HG03342 (cell line): ENCODE measurements at regions not wholly inside any gene's neighbourhood (a gene's known extent, or its start where the extent isn't known, plus 50 kb on each side); places are given as distances from the start of the nearest gene placed in this dataset.
"Not testable (repeated sequence)": the region's sequence is repeated elsewhere in the genome, so short reads cannot be mapped to it uniquely, and the experiment has no call there.

Experiments used
- ATAC-seq: cut with Tn5 transposase; IDR thresholded peaks from one replicate; pipeline ENCODE4 v1.9.1; 2021; ENCODE audit warnings: mild to moderate bottlenecking, moderate library complexity; ENCODE audit not compliant: unreplicated experiment

DNA sequence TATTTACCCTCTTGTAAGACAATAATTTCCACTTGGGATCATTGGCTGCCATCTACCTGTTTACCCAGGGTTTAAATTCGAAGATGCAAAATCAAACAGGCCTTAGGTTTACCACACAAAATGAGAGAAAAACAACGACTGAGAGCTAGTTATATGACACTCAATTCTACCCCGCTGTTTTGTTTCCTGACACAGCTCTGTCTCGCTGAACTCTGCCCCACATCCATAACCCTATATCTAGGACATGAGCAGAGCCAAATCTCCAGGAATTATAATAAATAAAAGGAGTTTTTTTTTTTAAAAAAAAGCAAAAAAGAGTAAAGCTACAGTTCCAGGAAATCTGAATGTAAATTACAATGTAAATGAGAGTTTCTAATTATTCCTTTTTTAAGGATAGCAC, 165.4 kb upstream of the NR2F2 start:
- ATAC-seq, result no peak

DNA sequence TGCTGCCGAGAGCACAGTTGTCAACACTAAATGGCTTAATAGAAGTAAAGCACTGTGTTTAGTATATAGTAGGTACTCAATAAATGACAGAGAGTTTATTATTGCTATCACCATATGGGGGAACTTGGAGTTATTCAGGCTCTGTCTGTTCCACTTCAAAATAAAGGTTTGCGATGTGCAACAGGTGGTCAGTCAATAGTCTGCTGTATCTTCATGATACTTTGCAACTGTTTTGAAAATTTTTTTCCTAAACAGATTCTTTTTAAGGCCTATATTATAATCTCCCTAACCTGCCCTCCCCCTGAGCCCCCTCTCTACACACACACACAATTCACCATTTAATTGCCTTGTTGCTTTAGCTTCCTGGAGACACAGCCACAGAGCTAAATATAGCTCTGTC, 164.7 kb upstream of the NR2F2 start:
- no peak for ATAC-seq

DNA sequence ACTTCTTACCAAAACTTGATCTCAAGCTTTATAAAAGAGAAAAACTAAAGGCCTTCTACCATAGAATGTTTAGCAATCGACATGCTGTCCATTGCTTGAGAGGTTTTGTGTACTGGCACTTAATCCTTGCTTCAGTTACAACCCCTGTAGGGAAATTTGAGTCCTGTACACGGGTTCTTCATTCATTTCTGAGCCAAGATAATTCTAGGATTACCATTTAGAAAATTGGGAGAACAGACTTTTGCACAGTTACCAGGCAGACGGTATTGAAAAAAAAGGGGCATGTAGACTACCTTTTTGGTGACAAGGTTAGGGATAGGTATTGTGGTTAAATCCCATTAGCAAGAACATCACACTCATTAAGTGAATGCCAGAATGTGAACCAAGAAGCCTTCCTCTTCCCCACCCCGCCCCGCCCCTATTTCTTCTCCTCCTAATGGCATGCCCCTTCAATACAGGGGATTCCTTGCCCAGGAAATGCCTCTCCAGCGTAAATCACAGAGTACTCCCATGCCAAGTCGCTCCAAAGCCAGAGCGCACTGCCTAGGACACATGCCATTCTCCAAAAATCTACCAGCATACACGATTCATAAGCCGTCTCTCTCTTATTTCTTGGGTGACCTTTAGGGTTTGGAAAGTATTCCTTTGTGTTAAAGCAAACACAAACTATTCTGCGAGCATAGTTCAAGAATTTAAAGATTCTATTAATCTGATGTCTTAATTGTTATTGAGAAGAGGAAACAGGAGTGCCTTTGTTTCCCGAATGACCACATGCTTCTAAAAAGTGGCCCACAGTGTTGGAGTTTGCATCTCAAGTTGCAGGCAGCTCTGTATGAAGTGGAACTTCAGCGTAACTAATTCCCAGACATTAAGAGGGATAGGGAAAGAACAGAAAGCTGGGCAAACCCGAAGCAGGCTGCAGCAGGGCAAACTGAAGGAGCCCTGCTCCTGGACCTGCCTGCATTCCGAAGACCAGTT, 164.0 kb upstream of the NR2F2 start:
- ATAC-seq, result no peak

DNA sequence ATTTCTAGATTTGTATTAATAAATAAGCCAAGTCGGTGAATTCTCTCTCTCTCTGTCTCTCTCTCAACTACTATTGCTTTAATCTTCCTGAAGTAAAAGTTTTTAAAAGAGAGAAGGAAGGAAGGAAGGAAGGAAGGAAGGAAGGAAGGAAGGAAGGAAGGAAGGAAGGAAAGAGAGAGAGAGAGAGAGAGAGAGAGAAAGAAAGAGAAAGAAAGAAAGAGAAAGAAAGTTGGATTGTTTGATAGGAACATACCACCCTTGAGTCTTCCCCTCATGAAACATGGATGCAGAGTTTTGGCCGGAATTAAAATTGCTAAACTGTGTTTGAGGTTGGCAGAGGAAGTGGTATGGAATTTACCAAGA, 159.9 kb upstream of the NR2F2 start:
- not testable (repeated sequence) for ATAC-seq

DNA sequence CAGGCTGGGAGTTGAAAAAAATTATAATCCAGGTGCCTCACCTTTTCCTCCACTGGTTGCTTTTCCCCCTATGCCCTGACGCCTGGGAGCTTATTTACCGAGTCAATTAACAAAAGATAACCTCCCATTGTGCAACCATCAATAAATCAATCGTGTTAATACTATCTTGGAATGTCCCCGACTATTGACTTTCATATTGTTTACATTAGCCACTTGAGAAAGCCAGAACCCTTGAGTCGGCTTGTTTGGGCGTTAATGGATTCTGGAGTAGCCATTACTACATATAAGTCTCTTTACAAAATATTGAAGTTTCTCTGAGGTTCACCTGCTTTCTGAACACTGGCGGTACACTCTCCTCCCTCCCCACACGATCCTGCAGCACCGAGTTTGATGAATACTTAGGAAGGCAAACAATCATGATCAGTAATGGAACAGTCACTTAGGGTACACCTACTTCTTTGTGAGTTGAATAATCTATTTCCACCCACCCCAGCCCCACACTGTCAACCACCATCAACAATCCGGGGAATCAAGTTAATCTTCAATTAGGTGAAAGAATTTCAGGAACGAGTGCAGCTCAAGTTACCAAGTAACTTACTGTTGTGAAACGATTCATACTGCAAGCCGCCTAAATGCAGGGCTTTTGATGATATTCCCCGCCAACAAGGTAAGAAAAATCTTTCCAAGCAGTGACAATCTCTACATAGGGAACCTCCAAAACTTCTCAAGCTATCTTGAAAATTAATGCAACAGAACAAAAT, 159.3 kb upstream of the NR2F2 start:
- no peak for ATAC-seq

DNA sequence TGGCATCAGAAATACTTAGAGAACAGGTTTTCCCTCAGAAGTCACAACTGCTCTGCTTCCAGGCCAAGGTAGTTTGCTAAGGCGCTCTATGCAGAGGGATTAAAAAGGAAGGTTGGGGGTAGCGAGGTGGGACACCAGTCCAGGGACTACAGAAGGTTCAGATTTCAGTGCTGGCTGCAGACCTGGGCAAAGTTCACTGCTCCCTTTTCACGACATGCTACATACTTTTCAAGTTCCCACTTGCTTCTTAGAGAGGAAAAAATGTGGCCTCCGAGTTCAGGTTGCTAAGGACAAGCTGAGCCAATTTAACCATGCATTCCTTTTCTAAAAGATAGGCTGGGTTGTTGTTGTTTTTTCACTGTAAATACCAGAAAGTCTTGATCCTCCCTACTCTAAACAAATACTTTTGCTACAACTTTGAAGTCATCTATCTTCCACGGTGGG, 158.6 kb upstream of the NR2F2 start:
- ATAC-seq, result no peak

DNA sequence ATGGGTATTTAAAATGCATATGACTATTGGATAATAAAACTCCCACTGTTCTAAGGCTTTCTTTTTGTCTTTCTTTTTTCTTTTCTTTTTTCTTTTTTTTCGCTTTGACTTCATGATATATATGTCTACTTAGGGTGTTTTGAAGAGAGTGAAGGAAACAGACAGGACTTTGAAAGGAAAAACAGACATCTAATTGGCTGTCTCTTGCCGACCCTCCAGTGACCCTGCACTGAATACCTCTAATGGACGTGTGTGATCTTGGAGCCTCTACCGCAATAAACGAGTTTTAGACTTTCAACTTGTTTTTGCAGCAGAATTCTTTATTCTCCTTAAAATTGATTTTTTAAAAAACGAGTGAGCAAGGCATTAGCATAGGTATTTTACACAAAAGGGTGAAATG, 158.1 kb upstream of the NR2F2 start:
- no peak for ATAC-seq

DNA sequence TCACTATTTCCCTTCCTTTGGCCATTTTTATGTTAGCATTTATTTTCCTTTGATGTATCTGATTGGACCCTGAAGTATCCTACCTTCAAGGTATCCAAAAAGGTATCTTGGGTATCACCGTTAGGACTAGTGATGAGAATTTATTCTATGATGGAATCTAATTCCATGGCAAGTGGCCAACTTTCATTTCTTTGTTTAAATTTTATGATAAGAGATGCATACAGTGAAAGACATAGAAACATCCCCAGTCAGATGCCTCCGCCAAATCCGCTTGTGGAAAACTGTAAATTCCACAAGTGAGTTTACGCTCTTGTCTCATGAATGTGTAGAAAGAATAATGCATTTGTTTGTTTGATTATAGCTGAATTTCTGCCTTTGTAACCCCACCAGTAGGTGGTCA, 153.7 kb upstream of the NR2F2 start:
- no peak for ATAC-seq

DNA sequence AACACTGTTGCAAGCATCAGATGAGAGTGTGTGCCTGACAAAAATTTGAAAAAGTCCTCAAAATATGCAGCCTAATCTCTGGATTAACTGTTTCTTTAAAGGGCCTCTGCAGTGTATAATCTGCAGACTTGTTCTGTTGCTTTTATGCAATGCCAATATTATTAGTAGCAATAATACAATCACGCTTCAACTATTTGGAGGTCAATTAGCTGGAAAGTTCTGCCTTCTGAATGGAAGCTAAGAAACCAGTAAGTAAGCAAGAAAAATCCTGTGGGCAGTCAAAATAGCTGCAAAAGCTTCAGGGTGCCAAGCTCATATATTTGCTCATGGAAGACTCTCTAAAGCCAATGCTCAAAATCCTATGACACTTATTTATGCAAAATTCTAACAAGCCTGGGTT, 153.2 kb upstream of the NR2F2 start:
- no peak for ATAC-seq

DNA sequence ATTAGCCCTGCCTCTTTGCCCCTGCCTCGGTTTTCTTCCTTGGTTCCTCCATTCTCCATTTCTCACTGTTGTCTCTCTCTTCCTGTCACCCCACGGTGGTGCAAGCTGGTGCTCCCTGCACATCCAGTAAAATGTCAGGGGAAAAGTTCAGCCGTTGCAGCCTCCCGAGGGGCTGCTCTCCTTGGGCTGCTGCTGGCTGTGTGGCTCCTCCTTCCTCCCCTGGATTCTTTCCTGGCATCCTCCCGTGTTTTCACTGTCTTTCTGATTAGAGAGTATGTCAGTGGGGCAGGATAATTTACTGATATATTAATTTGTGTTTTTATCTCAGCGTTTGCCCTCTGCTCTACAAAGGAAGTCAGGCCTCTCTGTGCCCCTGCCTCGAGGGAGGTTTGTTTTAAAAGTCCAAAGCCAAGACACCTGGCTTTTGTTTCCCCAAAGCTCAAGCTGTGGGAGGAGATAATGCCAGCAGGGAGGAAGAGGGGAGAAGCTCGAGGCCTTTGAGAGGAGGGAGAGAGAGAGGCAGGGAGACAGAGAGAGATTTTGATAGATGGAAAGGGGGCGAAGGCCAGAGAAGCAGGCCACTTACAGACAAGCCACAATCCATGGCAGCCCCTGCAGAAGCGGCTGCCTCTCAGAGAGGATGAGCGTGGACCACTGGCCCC, 150.3 kb upstream of the NR2F2 start:
- no peak for ATAC-seq

DNA sequence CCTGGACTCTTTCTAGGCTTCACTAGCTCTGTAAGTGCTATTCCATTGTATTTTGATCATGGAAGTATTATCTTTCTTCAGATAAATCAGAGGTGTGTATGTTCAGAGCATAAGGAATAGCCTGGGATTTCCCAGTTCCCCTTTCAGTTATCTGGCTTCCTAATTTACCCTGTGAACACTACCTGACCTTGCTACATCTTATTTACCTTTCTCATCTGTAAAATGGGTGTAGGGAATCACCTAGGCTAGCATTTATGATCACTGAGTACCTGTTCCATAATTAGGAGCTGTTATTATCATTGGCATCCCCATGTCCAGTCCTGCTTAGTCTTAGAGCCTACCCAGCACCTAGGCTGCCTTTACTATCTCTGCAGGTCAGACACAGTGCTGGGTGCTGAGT, 149.3 kb upstream of the NR2F2 start:
- ATAC-seq, result no peak

DNA sequence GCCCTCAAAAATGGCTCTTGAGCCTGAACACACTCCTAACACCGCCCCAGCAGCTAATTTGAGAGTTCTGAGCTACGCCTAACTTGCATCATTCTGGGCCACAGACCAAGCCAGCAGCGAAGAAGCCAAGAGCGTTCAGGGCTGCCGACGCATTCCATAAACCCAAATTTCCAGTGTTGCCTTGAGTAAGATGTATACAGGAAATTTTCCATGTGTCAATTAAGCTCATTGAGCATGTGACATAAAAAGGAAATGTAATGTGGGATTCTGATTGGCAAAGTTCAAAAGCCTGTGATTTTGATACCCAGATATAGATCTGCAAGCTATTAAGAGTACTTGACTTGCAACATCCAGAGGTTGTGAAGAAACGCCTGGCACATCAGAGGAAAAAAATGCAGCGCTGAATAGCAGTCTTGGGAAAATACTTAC, 148.6 kb upstream of the NR2F2 start:
- no peak for ATAC-seq

DNA sequence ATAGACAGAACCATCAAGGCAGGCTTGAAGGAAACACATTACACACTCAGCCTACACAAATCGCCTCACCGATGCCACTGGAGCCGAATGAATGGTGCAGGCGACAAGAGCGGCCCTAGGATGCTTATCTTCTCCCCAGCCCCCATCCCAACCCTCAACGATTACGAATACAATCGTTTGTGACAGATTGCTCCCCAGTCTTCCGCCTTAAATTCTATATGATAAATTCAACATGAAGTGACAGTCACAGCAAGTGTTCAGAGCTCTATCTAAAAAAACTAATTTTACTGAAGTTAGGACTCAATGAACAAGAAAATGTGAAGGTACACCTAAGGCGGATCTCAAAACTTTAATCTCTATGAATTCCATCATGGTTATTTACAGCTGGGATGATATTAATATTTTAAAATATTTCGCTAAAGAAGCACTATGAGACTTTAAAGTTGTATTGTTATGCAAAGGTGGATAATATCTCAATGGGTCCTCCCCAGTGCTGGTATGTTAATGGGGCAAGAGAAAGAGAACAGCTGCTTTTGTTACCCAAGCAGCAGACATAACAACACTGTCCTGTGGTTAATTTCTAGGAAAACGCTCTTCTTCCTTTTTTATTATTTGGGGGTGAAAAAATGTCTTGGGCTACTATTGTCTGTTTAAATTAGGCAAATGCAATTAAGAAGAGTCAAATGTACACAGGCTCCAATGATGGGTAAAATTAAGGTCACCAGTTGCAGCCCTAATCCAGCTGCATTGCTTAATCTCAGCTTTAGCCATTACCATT, 147.6 kb upstream of the NR2F2 start:
- no peak for ATAC-seq

DNA sequence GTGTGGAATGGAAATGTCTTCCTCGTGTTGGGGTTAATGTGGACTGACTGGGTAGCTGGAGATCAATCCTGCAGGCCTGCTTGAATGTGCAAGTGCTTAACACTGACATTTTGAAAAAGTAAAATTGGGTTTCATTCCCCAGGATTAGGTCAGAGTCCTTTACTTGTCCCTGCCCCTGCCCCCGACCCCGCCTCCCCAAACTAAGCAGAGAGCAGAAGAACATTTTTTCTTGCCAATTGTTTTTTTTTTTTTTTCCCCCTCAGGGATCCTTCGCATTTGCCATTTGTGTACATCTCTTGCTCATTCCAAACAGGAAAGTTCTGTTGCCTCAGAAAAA, 147.0 kb upstream of the NR2F2 start:
- ATAC-seq, result no peak

DNA sequence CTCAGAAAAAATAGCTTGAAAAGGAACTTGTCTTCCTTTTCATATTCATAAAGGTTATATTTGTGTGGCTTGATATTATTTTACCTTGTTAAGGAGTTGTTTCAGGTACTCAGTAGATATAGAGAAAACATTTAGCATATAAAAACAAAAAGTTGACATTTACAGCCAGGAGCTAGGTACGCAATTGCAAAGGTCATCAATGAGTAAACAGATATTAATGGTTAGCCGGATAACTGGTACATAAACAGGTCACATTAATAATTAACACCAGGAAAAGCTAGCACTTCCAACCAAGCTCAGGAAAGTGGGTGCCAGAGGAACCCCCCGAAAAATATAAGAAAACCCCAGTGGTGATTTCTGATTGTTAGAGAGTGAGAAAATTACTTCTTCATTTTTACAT, 146.6 kb upstream of the NR2F2 start:
- no peak for ATAC-seq

DNA sequence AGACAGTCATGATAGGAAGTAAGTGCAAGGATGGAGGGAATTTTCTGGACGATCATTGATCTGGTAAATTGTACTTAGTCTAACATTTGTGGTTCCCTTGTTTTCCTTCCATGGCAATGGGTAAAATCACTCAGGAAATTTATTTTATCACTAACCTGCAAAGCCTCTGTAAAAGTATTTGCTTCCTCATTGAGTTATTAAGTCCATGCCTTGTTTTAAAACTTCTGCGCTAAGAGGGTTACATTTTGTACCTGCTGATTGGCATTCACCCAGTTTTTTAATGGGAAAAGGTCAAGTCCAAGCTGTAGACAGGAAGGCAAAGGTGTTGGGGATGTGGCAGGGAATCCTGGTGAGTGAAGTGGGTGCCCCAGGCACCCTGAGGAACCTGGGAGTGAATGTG, 146.2 kb upstream of the NR2F2 start:
- ATAC-seq, result no peak

DNA sequence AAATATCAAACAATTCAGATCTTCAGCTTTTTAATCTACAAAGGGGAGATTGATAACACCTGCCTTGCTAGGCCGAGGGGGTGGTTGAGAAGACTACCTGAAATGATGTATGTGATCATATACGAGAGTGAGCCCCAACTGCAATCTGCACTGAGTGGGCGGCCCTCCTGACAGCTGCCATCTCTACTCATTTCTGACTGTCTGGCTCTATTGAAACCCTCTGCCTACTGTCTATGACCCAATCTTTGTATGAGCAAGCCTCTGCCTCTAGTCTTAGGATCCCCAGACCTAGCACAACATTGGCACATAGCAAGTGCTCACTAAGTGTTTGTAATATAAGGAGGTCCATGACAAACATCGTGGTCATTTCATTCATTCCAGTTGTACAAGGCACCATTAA, 144.4 kb upstream of the NR2F2 start:
- no peak for ATAC-seq

DNA sequence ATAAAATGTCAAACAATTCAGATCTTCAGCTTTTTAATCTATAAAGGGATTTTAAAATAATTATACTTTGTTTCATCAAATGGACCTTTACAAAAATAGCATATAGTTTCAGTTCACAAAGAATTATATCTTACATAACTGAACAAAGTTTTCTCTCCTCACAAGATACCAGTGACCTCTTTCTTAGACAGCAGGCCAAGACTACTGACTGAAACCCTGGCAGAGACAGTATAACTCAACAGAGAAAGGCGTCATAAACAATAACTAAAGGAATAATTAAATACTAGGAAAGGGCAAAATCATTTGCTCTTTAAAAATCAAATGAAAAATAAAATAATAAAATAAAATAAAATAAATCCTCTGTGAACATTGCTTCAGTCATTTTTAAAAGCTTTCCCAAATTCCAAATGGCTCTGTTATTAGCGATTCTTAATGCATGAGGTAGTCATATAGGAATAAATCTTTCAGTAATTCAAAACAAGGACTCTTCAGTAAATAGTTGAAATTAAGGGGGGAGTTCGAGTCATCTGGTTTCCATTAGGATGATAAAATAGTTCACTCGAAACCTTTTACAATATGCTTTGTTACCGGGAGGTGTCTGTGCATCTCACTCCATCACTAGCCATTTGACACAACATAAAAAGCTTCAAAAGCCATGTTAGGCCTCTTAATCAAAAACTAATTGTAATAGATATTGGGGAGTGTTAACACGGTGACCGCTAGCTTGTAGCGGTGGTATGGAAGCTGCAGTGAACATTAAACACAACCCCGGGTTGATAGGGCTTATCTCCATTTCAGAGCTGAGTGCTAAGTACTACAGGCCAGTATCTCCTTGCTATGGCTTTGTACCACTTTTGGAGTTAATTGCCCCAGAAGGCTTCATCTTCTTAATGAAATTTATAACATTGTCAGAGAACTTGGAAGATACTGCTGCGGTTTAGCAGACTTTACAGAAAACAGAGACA, 142.9 kb upstream of the NR2F2 start:
- no peak for ATAC-seq

DNA sequence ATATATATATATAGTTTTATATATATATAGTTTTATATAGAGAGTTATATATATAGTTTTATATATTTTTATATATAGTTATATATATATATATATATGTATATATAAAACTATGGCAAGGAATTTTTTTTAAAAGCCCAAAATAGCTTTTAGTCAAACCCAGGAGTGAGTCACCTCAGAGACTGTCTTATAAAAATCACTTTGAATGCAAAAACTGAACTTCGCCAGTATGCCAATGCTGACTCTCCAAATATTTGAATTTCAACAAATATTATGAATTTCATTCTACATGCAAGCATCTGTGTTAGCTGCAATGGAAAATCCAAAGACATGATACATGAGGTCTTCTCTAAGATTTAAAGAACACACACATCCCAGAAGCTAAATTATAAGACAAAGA, 132.8 kb upstream of the NR2F2 start:
- no peak for ATAC-seq

DNA sequence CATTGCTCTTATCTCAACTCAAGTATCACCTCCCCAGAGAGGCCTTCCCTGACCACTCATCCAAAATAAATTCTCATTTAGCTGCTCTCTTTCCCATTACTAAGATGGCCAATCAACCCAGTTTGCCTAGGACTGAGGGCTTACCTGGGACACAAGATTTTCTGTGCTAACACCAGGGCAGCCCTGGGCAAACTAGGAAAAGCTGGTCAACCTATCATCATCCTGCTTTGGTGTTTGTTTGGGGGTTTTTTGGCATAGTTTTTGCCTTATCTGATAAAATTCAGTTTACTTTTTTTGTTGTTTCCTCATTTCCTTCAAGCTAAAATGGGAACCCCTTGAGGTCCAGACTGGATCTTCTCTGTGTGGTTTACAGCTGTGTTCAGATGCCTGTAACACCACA, 131.4 kb upstream of the NR2F2 start:
- ATAC-seq, result no peak
